ENCODE measurements at regions not wholly inside any gene's neighbourhood (a gene's known extent, or its start where the extent isn't known, plus 50 kb on each side); places are given as distances from the start of the nearest gene placed in this dataset.

DNA sequence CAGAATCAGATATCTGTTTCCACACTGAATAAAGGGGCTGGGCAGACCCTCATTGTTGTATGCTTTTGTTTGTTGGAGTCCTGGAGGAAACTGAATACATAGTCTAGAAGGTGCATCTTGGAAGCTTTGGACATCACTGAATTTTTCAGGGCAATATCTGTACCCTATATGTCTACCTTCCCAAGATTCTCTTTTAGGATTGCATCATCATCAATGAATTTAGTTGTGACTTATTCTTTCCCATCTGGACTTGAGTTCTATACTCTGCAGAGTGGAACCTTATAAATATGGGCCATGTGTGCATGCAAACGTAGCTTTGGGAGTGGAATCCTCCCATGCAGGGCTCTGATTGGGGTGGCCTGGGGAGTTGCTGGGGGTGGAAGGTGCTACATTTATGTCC lies 60.7 kb upstream of the PROKR2 start:
- TF ChIP-seq, protein P1, sequence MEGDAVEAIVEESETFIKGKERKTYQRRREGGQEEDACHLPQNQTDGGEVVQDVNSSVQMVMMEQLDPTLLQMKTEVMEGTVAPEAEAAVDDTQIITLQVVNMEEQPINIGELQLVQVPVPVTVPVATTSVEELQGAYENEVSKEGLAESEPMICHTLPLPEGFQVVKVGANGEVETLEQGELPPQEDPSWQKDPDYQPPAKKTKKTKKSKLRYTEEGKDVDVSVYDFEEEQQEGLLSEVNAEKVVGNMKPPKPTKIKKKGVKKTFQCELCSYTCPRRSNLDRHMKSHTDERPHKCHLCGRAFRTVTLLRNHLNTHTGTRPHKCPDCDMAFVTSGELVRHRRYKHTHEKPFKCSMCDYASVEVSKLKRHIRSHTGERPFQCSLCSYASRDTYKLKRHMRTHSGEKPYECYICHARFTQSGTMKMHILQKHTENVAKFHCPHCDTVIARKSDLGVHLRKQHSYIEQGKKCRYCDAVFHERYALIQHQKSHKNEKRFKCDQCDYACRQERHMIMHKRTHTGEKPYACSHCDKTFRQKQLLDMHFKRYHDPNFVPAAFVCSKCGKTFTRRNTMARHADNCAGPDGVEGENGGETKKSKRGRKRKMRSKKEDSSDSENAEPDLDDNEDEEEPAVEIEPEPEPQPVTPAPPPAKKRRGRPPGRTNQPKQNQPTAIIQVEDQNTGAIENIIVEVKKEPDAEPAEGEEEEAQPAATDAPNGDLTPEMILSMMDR (IDR thresholded peaks at IDR 0.05), result no peak
- DNase-seq (no peak), ATAC-seq (no peak)
- Histone ChIP-seq H3K9me3 (no peaks in the 10 kb centered on the region), H3K4me1 (no peaks in the 10 kb centered on the region), H3K36me3 (no peaks in the 10 kb centered on the region), H3K27me3 (ENCODE audit: low read depth) (no peaks in the 10 kb centered on the region), H3K27ac (no peak overlapping the region), H3K4me3 (no peak overlapping the region)
- intact Hi-C loops (cut with DNase I), result no loop called here

DNA sequence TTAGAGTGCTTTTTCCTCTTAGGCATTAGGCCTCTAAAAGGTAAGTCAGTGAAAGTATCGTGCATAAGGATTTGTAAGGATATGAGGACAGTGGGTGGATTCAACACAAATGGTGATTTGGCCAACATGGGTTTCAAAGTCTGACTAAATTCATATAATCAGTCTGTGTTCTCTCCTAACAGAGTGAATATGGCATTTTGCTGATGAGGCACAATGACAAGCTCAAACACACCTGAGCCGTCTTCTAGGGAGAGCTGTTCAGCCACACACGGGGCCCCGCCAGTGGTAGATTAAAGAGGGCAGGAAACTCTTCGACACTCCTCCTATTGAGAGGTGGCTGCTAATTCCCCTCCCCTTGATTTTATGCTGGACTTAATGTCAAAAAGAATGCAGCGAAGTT lies 59.5 kb upstream of the PROKR2 start:
- H3K4me3 ChIP-seq, result no peak overlapping the region
- no peaks in the 10 kb centered on the region for H3K9me3 ChIP-seq
- no peaks in the 10 kb centered on the region for H3K27me3 ChIP-seq (ENCODE audit: low read depth)
- H3K36me3 ChIP-seq, result no peaks in the 10 kb centered on the region
- ATAC-seq (no peak), DNase-seq (no peak)
- TF ChIP-seq, protein P1 (IDR thresholded peaks at IDR 0.05), result no peak
- intact Hi-C loops (cut with DNase I), result no loop called here
- H3K4me1 ChIP-seq, result no peaks in the 10 kb centered on the region
- H3K27ac ChIP-seq, result no peak overlapping the region

DNA sequence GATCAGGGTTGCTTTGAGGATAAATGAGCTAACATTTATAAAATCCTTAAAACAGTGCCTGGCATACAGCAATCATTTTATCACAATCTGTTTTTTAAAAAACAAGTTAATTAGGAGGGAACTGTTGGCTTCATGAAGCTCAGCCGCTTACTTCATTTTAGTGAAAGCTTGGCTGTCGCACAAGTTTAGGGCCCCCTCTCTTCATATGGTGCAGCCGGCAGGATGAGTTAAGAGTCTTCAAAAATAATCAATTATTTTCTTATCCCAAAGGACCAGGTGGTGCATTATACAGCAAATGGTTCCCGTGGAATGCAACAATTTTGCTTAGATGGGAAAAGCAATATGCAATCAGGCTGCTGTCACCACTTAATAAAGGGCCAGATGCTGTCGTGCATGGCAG lies 57.4 kb upstream of the PROKR2 start:
- Histone ChIP-seq H3K4me3 (no peak overlapping the region), H3K9me3 (no peaks in the 10 kb centered on the region), H3K27ac (no peak overlapping the region), H3K36me3 (no peaks in the 10 kb centered on the region), H3K4me1 (no peaks in the 10 kb centered on the region), H3K27me3 (ENCODE audit: low read depth) (no peaks in the 10 kb centered on the region)
- ATAC-seq (no peak), DNase-seq (no peak)
- intact Hi-C loops (cut with DNase I), result no loop called here
- TF ChIP-seq, protein P1 (IDR thresholded peaks at IDR 0.05), result no peak

DNA sequence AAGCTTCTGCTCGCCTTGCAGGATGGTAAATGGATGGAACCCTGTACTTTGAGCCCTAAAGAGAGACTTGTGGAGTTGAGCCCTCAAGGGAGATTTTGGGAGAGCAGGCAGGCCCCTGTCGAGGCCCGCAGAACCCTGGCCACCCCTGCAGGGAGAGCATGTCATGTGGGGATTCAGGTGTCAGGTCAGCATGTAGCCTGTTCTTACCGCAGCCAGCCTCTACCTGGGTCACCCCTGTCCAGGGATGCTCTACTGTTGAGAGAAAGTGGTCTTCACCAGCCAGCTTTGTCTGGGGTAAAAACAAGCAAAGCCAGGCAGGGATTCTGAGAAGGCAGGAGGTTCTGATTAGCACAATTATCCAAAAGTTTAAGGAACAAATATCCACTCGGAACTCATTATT lies 55.6 kb upstream of the PROKR2 start:
- Histone ChIP-seq H3K9me3 (no peaks in the 10 kb centered on the region), H3K36me3 (no peaks in the 10 kb centered on the region), H3K4me1 (no peaks in the 10 kb centered on the region), H3K27ac (no peak overlapping the region), H3K27me3 (ENCODE audit: low read depth) (no peaks in the 10 kb centered on the region), H3K4me3 (no peak overlapping the region)
- intact Hi-C loops (cut with DNase I), result no loop called here
- ATAC-seq (no peak), DNase-seq (no peak)
- TF ChIP-seq, protein P1 (IDR thresholded peaks at IDR 0.05), result no peak

DNA sequence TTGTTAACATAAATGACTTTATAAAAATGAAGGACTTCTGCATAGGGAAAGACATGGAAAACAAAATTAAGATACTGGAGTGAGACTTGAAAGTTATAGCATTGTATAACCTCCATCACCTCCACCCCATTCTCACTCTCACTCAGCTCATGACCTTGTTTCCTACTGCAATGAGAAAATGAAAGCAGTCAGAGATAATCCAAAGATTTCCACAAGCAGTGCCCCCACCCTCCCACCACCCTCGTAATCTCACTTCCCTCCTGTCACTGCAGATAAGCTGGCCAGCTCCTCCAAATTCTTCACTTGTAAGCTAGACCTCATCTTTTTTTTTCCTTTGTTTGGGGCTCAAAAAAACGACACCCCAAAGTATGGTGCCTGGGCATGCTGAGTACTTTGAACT lies 52.9 kb upstream of the PROKR2 start:
- Histone ChIP-seq H3K36me3 (no peaks in the 10 kb centered on the region), H3K9me3 (no peaks in the 10 kb centered on the region), H3K27ac (no peak overlapping the region), H3K4me1 (no peaks in the 10 kb centered on the region), H3K4me3 (no peak overlapping the region), H3K27me3 (ENCODE audit: low read depth) (peaks cover 4% of the 10 kb centered on the region)
- TF ChIP-seq, protein P1 (IDR thresholded peaks at IDR 0.05), result no peak
- no peak for DNase-seq
- no peak for ATAC-seq
- intact Hi-C loops (cut with DNase I), result no loop called here

Data from lower lobe of right lung (tissue), 2 donors.